LNCaP clone FGC (cell line): ENCODE measurements at regions not wholly inside any gene's neighbourhood (a gene's known extent, or its start where the extent isn't known, plus 50 kb on each side); places are given as distances from the start of the nearest gene placed in this dataset.

ENCODE experiments used
- DNase-seq: peaks from one replicate; pipeline ENCODE4 v3.0.0-alpha.2; 2011; ENCODE audit warnings: low read depth
- H3K4me3 ChIP-seq: 2 replicates; pipeline ENCODE4 v1.5.1; 2011; ENCODE audit warnings: mild to moderate bottlenecking, low read depth, low read length, control low read depth
- CTCF ChIP-seq: IDR thresholded peaks from 2 replicates; pipeline ENCODE4 v1.5.1; 2012; ENCODE audit warnings: mild to moderate bottlenecking; ENCODE audit not compliant: control insufficient read depth, insufficient read depth; ENCODE audit errors: extremely low read depth

DNA sequence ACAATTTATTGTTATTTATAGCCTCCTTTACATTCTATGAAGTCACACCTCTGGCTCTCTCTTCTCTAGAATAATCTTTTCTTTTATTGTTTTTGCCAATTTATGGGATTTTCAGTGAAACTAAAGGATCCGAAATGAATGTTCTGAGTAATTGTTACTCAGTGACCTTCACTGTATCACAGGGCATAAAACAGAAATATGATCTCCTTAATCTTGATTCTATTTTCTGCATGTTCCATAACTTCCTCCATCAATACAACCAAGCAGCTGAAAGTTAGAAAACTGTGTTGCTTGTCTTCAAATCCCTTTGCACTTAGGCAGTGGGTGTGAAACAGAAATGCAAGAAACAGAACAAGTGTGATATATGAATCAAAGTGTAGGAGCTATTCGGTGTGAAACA is 57.4 kb upstream of the FERD3L start:
- TF ChIP-seq CTCF = no peak
- no peak for DNase-seq

More for the DNA sequence above, 57.4 kb upstream of the FERD3L start:
- no peak overlapping the region for H3K4me3 ChIP-seq
